A549 (cell line): ENCODE measurements at regions not wholly inside any gene's neighbourhood (a gene's known extent, or its start where the extent isn't known, plus 50 kb on each side); places are given as distances from the start of the nearest gene placed in this dataset.

Experiments
- ATAC-seq, 2 experiments: fragments of 200-7000 bp in 1 of 2; fragments of >200 bp in 1 of 2; cut with Nextera tagmentation in 1 of 2; cut with Tn5 transposase in 1 of 2; 3 replicates each; pipeline versions ENCODE4 v1.8.0 to v1.9.1; 2018 to 2020; ENCODE audit warnings: mild to moderate bottlenecking in 1 of 2, moderate library complexity in 1 of 2
- CTCF ChIA-PET: fragments of 300-600 bp; sonication (Branson Sonifier 250); formaldehyde crosslinking; extraction: SDS; loops from one replicate; lab custom pipeline; 2021; ENCODE audit warnings: antibody characterized with exemption, inconsistent platforms; lab: Yijun Ruan, JAX
- POLR2A ChIA-PET: fragments of 350-600 bp; formaldehyde crosslinking; extraction: SDS; loops from one replicate; lab custom pipeline; 2021; ENCODE audit warnings: antibody characterized with exemption, inconsistent platforms; lab: Yijun Ruan, JAX
- DNase-seq, 2 experiments: peaks; one replicate each; pipeline versions ENCODE4 v3.0.0 to v3.0.0-alpha.2; 2011 to 2016; ENCODE audit warnings: low read depth in 1 of 2, low spot score in 1 of 2
- FAIRE-seq: peaks from 2 replicates; lab custom pipeline; 2011; peaks lifted over from hg19 to GRCh38; lab: Jason Lieb, UNC
- H3K27ac ChIP-seq, 2 experiments: fragments of >200 bp; sonication (Bioruptor Twin); formaldehyde crosslinking; 3 replicates each; pipeline ENCODE4 v1.5.1; 2016 to 2017
- H3K4me1 ChIP-seq: fragments of >200 bp; sonication (Bioruptor Twin); formaldehyde crosslinking; 3 replicates; pipeline ENCODE4 v1.6.1; 2016
- H3K4me2 ChIP-seq: fragments of >200 bp; sonication (Bioruptor Twin); formaldehyde crosslinking; 3 replicates; pipeline ENCODE4 v1.6.1; 2016
- H3K4me3 ChIP-seq: fragments of >200 bp; sonication (Bioruptor Twin); formaldehyde crosslinking; 3 replicates; pipeline ENCODE4 v1.5.1; 2016
- H3K9me3 ChIP-seq: fragments of >200 bp; sonication (Bioruptor Twin); formaldehyde crosslinking; 3 replicates; pipeline ENCODE4 v1.6.1; 2016
- ATOH8 ChIP-seq: fragments of 250-450 bp; sonication (Bioruptor Pico); IDR thresholded peaks from 2 replicates; pipeline ENCODE4 v1.5.0; 2020; ENCODE audit warnings: low read depth, mild to moderate bottlenecking, moderate library complexity
- BCL3 ChIP-seq: fragments of >200 bp; sonication (Bioruptor Twin); formaldehyde crosslinking; IDR thresholded peaks from 3 replicates; pipeline ENCODE4 v1.6.1; 2016
- CEBPB ChIP-seq, 2 experiments: fragments of >200 bp in 1 of 2; sonication (Bioruptor Twin) in 1 of 2; formaldehyde crosslinking in 1 of 2; IDR thresholded peaks; 2 replicates each; pipeline ENCODE4 v1.6.1; 2012 to 2016
- CHD2 ChIP-seq: fragments of 150-350 bp; IDR thresholded peaks from 2 replicates; pipeline ENCODE4 v1.6.1; 2014; ENCODE audit warnings: low read length; ENCODE audit not compliant: partially characterized antibody
- FOSB ChIP-seq: fragments of 250-450 bp; sonication (Bioruptor Pico); IDR thresholded peaks from 2 replicates; pipeline ENCODE4 v1.5.0; 2020; ENCODE audit warnings: mild to moderate bottlenecking, moderate library complexity
- FOXS1 ChIP-seq: fragments of 250-450 bp; sonication (Bioruptor Pico); IDR thresholded peaks from 2 replicates; pipeline ENCODE4 v1.5.0; 2020; ENCODE audit warnings: mild to moderate bottlenecking, moderate library complexity
- HDAC2 ChIP-seq: fragments of 200-600 bp; sonication (generic); IDR thresholded peaks from 2 replicates; pipeline ENCODE4 v1.6.1; 2016
- HOXA7 ChIP-seq: fragments of 250-450 bp; sonication (Bioruptor Pico); IDR thresholded peaks from 2 replicates; pipeline ENCODE4 v1.5.0; 2020; ENCODE audit warnings: mild to moderate bottlenecking, moderate library complexity
- JUNB ChIP-seq: fragments of >200 bp; sonication (Bioruptor Twin); formaldehyde crosslinking; IDR thresholded peaks from 2 replicates; pipeline ENCODE4 v1.6.1; 2016
- KDM1A ChIP-seq: fragments of 200-600 bp; sonication (generic); IDR thresholded peaks from 2 replicates; pipeline ENCODE4 v1.6.1; 2016; ENCODE audit warnings: low read depth, mild to moderate bottlenecking
- KDM5A ChIP-seq: fragments of 200-600 bp; sonication (generic); IDR thresholded peaks from 2 replicates; pipeline ENCODE4 v1.6.1; 2016; ENCODE audit warnings: antibody characterized with exemption, mild to moderate bottlenecking
- MAFK ChIP-seq: fragments of 450-650 bp; IDR thresholded peaks from 2 replicates; pipeline ENCODE4 v1.6.1; 2014; ENCODE audit not compliant: partially characterized antibody
- MAZ ChIP-seq: fragments of 150-350 bp; IDR thresholded peaks from 2 replicates; pipeline ENCODE4 v1.6.1; 2014; ENCODE audit warnings: antibody characterized with exemption, low read depth, low read length, borderline replicate concordance
- MYC ChIP-seq: IDR thresholded peaks from 2 replicates; pipeline ENCODE4 v1.6.1; 2012; ENCODE audit warnings: mild to moderate bottlenecking, inconsistent platforms, low read length, improper control_type of control experiment, borderline replicate concordance
- PBX3 ChIP-seq: IDR thresholded peaks from 2 replicates; pipeline ENCODE4 v1.6.1; 2012
- PHF8 ChIP-seq: fragments of 200-600 bp; sonication (generic); IDR thresholded peaks from 2 replicates; pipeline ENCODE4 v1.6.1; 2016; ENCODE audit warnings: low read depth, mild to moderate bottlenecking, antibody characterized with exemption, moderate library complexity, borderline replicate concordance
- RARB ChIP-seq: fragments of 250-450 bp; sonication (Bioruptor Pico); IDR thresholded peaks from 2 replicates; pipeline ENCODE4 v1.8.0; 2021; ENCODE audit warnings: mild to moderate bottlenecking, moderate library complexity
- REST ChIP-seq: fragments of 200-600 bp; sonication (generic); IDR thresholded peaks from 2 replicates; pipeline ENCODE4 v1.6.1; 2016; ENCODE audit warnings: antibody characterized with exemption, mild to moderate bottlenecking, moderate library complexity
- SMC3 ChIP-seq: fragments of >200 bp; sonication (Bioruptor Twin); formaldehyde crosslinking; IDR thresholded peaks from 3 replicates; pipeline ENCODE4 v1.6.1; 2018; ENCODE audit warnings: inconsistent platforms
- SREBF2 ChIP-seq: fragments of 450-650 bp; IDR thresholded peaks from 2 replicates; pipeline ENCODE4 v1.6.1; 2014; ENCODE audit warnings: mild to moderate bottlenecking, moderate library complexity
- TFCP2L1 ChIP-seq: fragments of 250-450 bp; sonication (Bioruptor Pico); IDR thresholded peaks from 2 replicates; pipeline ENCODE4 v1.5.0; 2021; ENCODE audit warnings: mild to moderate bottlenecking
- TP53 ChIP-seq: fragments of 250-450 bp; sonication (Bioruptor Pico); IDR thresholded peaks from 2 replicates; pipeline ENCODE4 v1.5.0; 2021; ENCODE audit warnings: mild to moderate bottlenecking, moderate library complexity
- ZC3H11A ChIP-seq: fragments of 450-650 bp; IDR thresholded peaks from 2 replicates; pipeline ENCODE4 v1.6.1; 2014; ENCODE audit warnings: antibody characterized with exemption, mild to moderate bottlenecking
- ZFP36 ChIP-seq: fragments of 450-650 bp; IDR thresholded peaks from 2 replicates; pipeline ENCODE4 v1.6.1; 2014; ENCODE audit warnings: borderline replicate concordance; ENCODE audit not compliant: partially characterized antibody
- WGBS: methylation state at CpG from one replicate; pipeline ENCODE4 v1.1.6; 2017; ENCODE audit errors: missing lambda C conversion rate; 5-methylcytosine and 5-hydroxymethylcytosine counted together

GRCh38 chr10:23522345-23522744, 83.5 kb downstream of the OTUD1 start:
- Histone ChIP-seq H3K27ac (no peak overlapping the region), H3K4me1 (no peaks in the 10 kb centered on the region), H3K9me3 (no peaks in the 10 kb centered on the region), H3K4me3 (no peak overlapping the region), H3K4me2 (no peak overlapping the region)
- FAIRE-seq (no peak), DNase-seq (no peak), ATAC-seq (no peak)
- CTCF ChIA-PET, result interaction anchor here (0.6 to 11.1 kb wide), 3 partner anchors 208 to 472 kb away, joined by 3 to 176 read pairs (median 3); no protein-coding TSS in a partner anchor
- POLR2A ChIA-PET, result interaction anchor here (0.8 kb wide), 1 partner anchor 212 kb away, joined by 3 read pairs; no protein-coding TSS in a partner anchor
- TF ChIP-seq FOSB (CRISPR knock-in tag) (no peak), JUNB (no peak), ATOH8 (CRISPR knock-in tag) (no peak), KDM5A (no peak), ZC3H11A (no peak), MAZ (no peak), TFCP2L1 (CRISPR knock-in tag) (no peak), REST (no peak), SREBF2 (no peak), FOXS1 (CRISPR knock-in tag) (no peak), HDAC2 (no peak), PBX3 (no peak), MAFK (no peak), ZFP36 (no peak), RARB (CRISPR knock-in tag) (no peak), PHF8 (no peak), TP53 (CRISPR knock-in tag) (no peak), CEBPB (IDR thresholded peaks at IDR 0.05) (no peak), SMC3 (no peak), MYC (no peak)
- WGBS, result 2% methylated on average over 4 of the region's 4 CpGs

GRCh38 chr10:23523251-23523650, 84.4 kb downstream of the OTUD1 start:
- H3K4me2 ChIP-seq, result no peak overlapping the region
- ATAC-seq, result no peak
- ChIA-PET POLR2A (no interaction called here), CTCF (interaction anchor here (7.5 to 11.1 kb wide), 2 partner anchors 209 to 366 kb away, joined by 39 to 176 read pairs; no protein-coding TSS in a partner anchor)
- H3K4me3 ChIP-seq, result no peak overlapping the region
- 6% methylated on average over 4 of the region's 4 CpGs for WGBS
- TF ChIP-seq CHD2, result no peak
- TF ChIP-seq PHF8, result no peak
- no peak for TF ChIP-seq BCL3
- no peak for TF ChIP-seq JUNB
- no peak for TF ChIP-seq HOXA7
- TF ChIP-seq KDM1A, result no peak
- H3K9me3 ChIP-seq, result no peaks in the 10 kb centered on the region
- DNase-seq, result no peak
- no peak for FAIRE-seq
- H3K4me1 ChIP-seq, result no peaks in the 10 kb centered on the region
- H3K27ac ChIP-seq, result no peak overlapping the region
